ENCODE measurements at regions not wholly inside any gene's neighbourhood (a gene's known extent, or its start where the extent isn't known, plus 50 kb on each side); places are given as distances from the start of the nearest gene placed in this dataset.

GRCh38 chr10:4473977-4474376, 352.0 kb upstream of the AKR1E2 start:
- Histone ChIP-seq H3K27me3 (replicated peaks; ENCODE audit: control insufficient read depth, insufficient read depth, low read length) (no peaks in the 10 kb centered on the region), H3K4me1 (no peaks in the 10 kb centered on the region; the same call in 1 of the 2 replicates), H3K36me3 (ENCODE audit: control insufficient read depth, insufficient read depth, low read length) (no peaks in the 10 kb centered on the region), H3K4me3 (ENCODE audit: low read depth, low read length) (no peak overlapping the region), H3K9me3 (no peaks in the 10 kb centered on the region)
- no peak overlapping the region for H3K4me3 Mint-ChIP-seq (ENCODE audit: unreplicated experiment)
- H3K27ac Mint-ChIP-seq (ENCODE audit: unreplicated experiment): no peak overlapping the region
- H3K36me3 Mint-ChIP-seq (ENCODE audit: insufficient read depth, unreplicated experiment): no peaks in the 10 kb centered on the region
- TF ChIP-seq CTCF (IDR thresholded peaks at IDR 0.05; ENCODE audit: insufficient read depth in 1 of 2, low read depth in 1 of 2, low read length in 1 of 2, severe bottlenecking in 1 of 2, unreplicated experiment in 1 of 2): no peak
- no peaks in the 10 kb centered on the region for H3K27me3 Mint-ChIP-seq (ENCODE audit: insufficient read depth, unreplicated experiment)
- no peaks in the 10 kb centered on the region for H3K4me1 Mint-ChIP-seq (ENCODE audit: low read depth, unreplicated experiment)
- H3K9me3 Mint-ChIP-seq (ENCODE audit: unreplicated experiment): no peaks in the 10 kb centered on the region
- DNase-seq: no peak
- POLR2A ChIA-PET: no interaction called here
- no TSS peak for BruUV-seq (replicated peaks)
- CTCF ChIA-PET: no interaction called here
- intact Hi-C loops (cut with micrococcal nuclease; ENCODE audit: unreplicated experiment): no loop called here

- no peaks in the 10 kb centered on the region; the same call in 1 of the 2 replicates for H3K4me1 ChIP-seq
- H3K4me3 Mint-ChIP-seq (ENCODE audit: unreplicated experiment): no peak overlapping the region
- no peak for DNase-seq
- H3K4me1 Mint-ChIP-seq (ENCODE audit: low read depth, unreplicated experiment): no peaks in the 10 kb centered on the region
- H3K36me3 Mint-ChIP-seq (ENCODE audit: insufficient read depth, unreplicated experiment): no peaks in the 10 kb centered on the region
- H3K4me3 ChIP-seq (ENCODE audit: low read depth, low read length): no peak overlapping the region
- peaks cover 1% of the 10 kb centered on the region for H3K27me3 Mint-ChIP-seq (ENCODE audit: insufficient read depth, unreplicated experiment)
- H3K36me3 ChIP-seq (ENCODE audit: control insufficient read depth, insufficient read depth, low read length): no peaks in the 10 kb centered on the region
- ChIA-PET CTCF (no interaction called here), POLR2A (no interaction called here)
- no peaks in the 10 kb centered on the region for H3K9me3 ChIP-seq
- no peak for TF ChIP-seq CTCF (IDR thresholded peaks at IDR 0.05; ENCODE audit: insufficient read depth in 1 of 2, low read depth in 1 of 2, low read length in 1 of 2, severe bottlenecking in 1 of 2, unreplicated experiment in 1 of 2)
- H3K27ac Mint-ChIP-seq (ENCODE audit: unreplicated experiment): no peak overlapping the region
- peaks cover 8% of the 10 kb centered on the region for H3K9me3 Mint-ChIP-seq (ENCODE audit: unreplicated experiment)
- no peaks in the 10 kb centered on the region for H3K27me3 ChIP-seq (replicated peaks; ENCODE audit: control insufficient read depth, insufficient read depth, low read length)
- no TSS peak for BruUV-seq (replicated peaks)
- intact Hi-C loops (cut with micrococcal nuclease; ENCODE audit: unreplicated experiment): no loop called here
Observed at GRCh38 chr10:4472190-4472904, 353.7 kb upstream of the AKR1E2 start.

- Mint-ChIP-seq H3K27ac (ENCODE audit: unreplicated experiment) (no peak overlapping the region), H3K36me3 (ENCODE audit: insufficient read depth, unreplicated experiment) (no peaks in the 10 kb centered on the region), H3K4me1 (ENCODE audit: low read depth, unreplicated experiment) (no peaks in the 10 kb centered on the region), H3K9me3 (ENCODE audit: unreplicated experiment) (peaks cover 13% of the 10 kb centered on the region), H3K27me3 (ENCODE audit: insufficient read depth, unreplicated experiment) (peaks cover 2% of the 10 kb centered on the region), H3K4me3 (ENCODE audit: unreplicated experiment) (no peak overlapping the region)
- Histone ChIP-seq H3K9me3 (no peaks in the 10 kb centered on the region), H3K4me1 (no peaks in the 10 kb centered on the region; the same call in 1 of the 2 replicates), H3K36me3 (ENCODE audit: control insufficient read depth, insufficient read depth, low read length) (no peaks in the 10 kb centered on the region), H3K27me3 (replicated peaks; ENCODE audit: control insufficient read depth, insufficient read depth, low read length) (no peaks in the 10 kb centered on the region), H3K4me3 (ENCODE audit: low read depth, low read length) (no peak overlapping the region)
- no TSS peak for BruUV-seq (replicated peaks)
- POLR2A ChIA-PET: interaction anchor here (0.5 kb wide), 1 partner anchor 50 kb away, joined by 3 read pairs; no protein-coding TSS in a partner anchor
- intact Hi-C loops (cut with micrococcal nuclease; ENCODE audit: unreplicated experiment): no loop called here
- TF ChIP-seq CTCF (IDR thresholded peaks at IDR 0.05; ENCODE audit: insufficient read depth in 1 of 2, low read depth in 1 of 2, low read length in 1 of 2, severe bottlenecking in 1 of 2, unreplicated experiment in 1 of 2): no peak
- no peak for DNase-seq
- CTCF ChIA-PET: no interaction called here
Observed at GRCh38 chr10:4470231-4470835, 355.7 kb upstream of the AKR1E2 start.
